Heart left ventricle (tissue), 16 donors: ENCODE measurements at regions not wholly inside any gene's neighbourhood (a gene's known extent, or its start where the extent isn't known, plus 50 kb on each side); places are given as distances from the start of the nearest gene placed in this dataset.

Source experiments
- ATAC-seq, 4 donors: fragments of 200-7000 bp; cut with Tn5 transposase; one replicate each; pipeline ENCODE4 v1.9.1; 2020 to 2022; ENCODE audit warnings: moderate library complexity in 4 of 4, mild to moderate bottlenecking in 3 of 4, moderate number of reproducible peaks in 1 of 4
- DNase-seq, 5 donors: peaks; one replicate each; pipeline ENCODE4 v3.0.0-alpha.2; 2020
- H3K27ac ChIP-seq, 12 donors: fragments of 200-600 bp; sonication (generic) in 4 of 12; one replicate each; pipeline versions ENCODE4 v1.5.0 to v1.8.0; 2016 to 2022; ENCODE audit warnings: mild to moderate bottlenecking in 2 of 12
- H3K27me3 ChIP-seq, 9 donors: fragments of 200-600 bp; sonication (generic) in 2 of 9; one replicate each; pipeline versions ENCODE4 v1.5.1 to v1.8.0; 2016 to 2022; ENCODE audit warnings: mild to moderate bottlenecking in 3 of 9
- H3K36me3 ChIP-seq, 9 donors: fragments of 200-600 bp; sonication (generic) in 2 of 9; one replicate each; pipeline versions ENCODE4 v1.5.0 to v1.8.0; 2018 to 2022; ENCODE audit warnings: mild to moderate bottlenecking in 2 of 9
- H3K4me1 ChIP-seq, 12 donors: fragments of 200-600 bp; sonication (generic) in 4 of 12; one replicate each; pipeline versions ENCODE4 v1.5.0 to v1.8.0; 2016 to 2022; ENCODE audit warnings: mild to moderate bottlenecking in 3 of 12
- H3K4me3 ChIP-seq, 12 donors: fragments of 200-600 bp; sonication (generic) in 4 of 12; one replicate each; pipeline versions ENCODE4 v1.5.0 to v1.8.0; 2017 to 2022; ENCODE audit warnings: mild to moderate bottlenecking in 9 of 12, moderate library complexity in 4 of 12
- H3K9me3 ChIP-seq, 12 donors: fragments of 200-600 bp; sonication (generic) in 4 of 12; one replicate each; pipeline versions ENCODE4 v1.5.0 to v1.8.0; 2016 to 2022; ENCODE audit warnings: mild to moderate bottlenecking in 1 of 12
- POLR2A ChIP-seq, 2 donors: fragments of 450-650 bp; IDR thresholded peaks; one replicate each; pipeline ENCODE4 v1.6.1; 2017; ENCODE audit warnings: antibody characterized with exemption in 2 of 2, mild to moderate bottlenecking in 2 of 2, moderate library complexity in 2 of 2
- WGBS, 4 donors: extraction: QIAGEN DNeasy Blood & Tissue Kit in 2 of 4; methylation state at CpG; one replicate each; pipeline versions ENCODE4 v1.1.5 to v1.1.7; 2013 to 2018; 5-methylcytosine and 5-hydroxymethylcytosine counted together
- intact Hi-C, 10 donors: fragments of 100-400 bp; cut with DNase I; formaldehyde crosslinking; loops; one replicate each; pipeline versions ENCODE4 v1.11.1 to v1.14.2; 2022
- TF ChIP-seq, protein P1 (sequence below), 12 donors: fragments of 200-600 bp; sonication (generic) in 4 of 12; IDR thresholded peaks; one replicate each; pipeline versions ENCODE4 v1.5.0 to v1.8.0; 2018 to 2022; ENCODE audit warnings: antibody characterized with exemption in 12 of 12, mild to moderate bottlenecking in 5 of 12
- donor health status: ischemic (EF 13 %, LVEDD 7.1; RV severe dilation, severe dysfunction).
- donor health status: healthy with polysubstance abuse.
- donor health status: DM: no; HTN: yes; CAD: no.
- donor health status: DM: no; HTN: no; CAD: no.
- donor health status: ischemic (EF 25% LVEDD 6.9; RV normal size, moderate dysfunction).
- donor health status: ischemic (EF 25% LVEDD 5.7; RV mildly dilated, moderate dysfunction).
- donor health status: healthy.
- donor health status: DM: yes; HTN: yes; CAD: no.
- donor health status: ischemic (EF 35%, LVEDD 5.7; RV mildly dilated, moderate dysfunction).
- donor health status: nonischemic (EF 11% LVEDD 7.7; RV severe dilation, severe dysfunction).
- donor health status: DM: yes; HTN: yes; CAD: no.
- donor health status: PGD.
- donor health status: ischemic (EF 29% LVEDD 5.4; RV normal size, mild dysfunction).
- donor health status: nonischemic (EF 23%, LVEDD 6.1; RV moderate dilation, normal function).

DNA sequence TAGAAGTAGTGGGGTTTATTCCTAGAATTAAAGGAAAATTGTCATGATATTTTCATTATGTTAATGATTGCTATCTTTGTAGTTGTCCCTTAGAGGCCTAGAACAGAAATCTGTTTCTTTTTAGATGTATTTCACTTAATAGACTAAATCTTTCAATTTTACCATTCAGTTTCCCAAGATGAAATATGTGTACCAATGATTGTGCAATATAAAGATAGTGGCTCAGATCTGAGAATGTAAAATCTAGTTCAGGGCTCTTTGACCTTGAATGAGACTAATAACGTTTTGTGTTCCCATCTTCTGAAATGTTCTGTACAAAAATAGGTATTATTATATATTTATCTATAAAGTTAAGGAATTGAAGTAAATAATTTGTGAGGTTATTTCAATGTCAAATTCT, 947.9 kb downstream of the DTWD2 start:
- intact Hi-C loops = no loop called here
- DNase-seq (no peak), ATAC-seq (no peak)
- H3K4me3 ChIP-seq = no peak overlapping the region
- H3K4me1 ChIP-seq = no peaks in the 10 kb centered on the region
- H3K9me3 ChIP-seq = no peaks in the 10 kb centered on the region
- no peaks in the 10 kb centered on the region for H3K36me3 ChIP-seq
- H3K27me3 ChIP-seq = no peaks in the 10 kb centered on the region
- H3K27ac ChIP-seq = no peak overlapping the region
- WGBS, 4 donors = 63 to 73% (median 65%) methylated on average over 1 of the region's 1 CpG
- TF ChIP-seq POLR2A (IDR thresholded peaks at IDR 0.05) = no peak
- TF ChIP-seq, protein P1, sequence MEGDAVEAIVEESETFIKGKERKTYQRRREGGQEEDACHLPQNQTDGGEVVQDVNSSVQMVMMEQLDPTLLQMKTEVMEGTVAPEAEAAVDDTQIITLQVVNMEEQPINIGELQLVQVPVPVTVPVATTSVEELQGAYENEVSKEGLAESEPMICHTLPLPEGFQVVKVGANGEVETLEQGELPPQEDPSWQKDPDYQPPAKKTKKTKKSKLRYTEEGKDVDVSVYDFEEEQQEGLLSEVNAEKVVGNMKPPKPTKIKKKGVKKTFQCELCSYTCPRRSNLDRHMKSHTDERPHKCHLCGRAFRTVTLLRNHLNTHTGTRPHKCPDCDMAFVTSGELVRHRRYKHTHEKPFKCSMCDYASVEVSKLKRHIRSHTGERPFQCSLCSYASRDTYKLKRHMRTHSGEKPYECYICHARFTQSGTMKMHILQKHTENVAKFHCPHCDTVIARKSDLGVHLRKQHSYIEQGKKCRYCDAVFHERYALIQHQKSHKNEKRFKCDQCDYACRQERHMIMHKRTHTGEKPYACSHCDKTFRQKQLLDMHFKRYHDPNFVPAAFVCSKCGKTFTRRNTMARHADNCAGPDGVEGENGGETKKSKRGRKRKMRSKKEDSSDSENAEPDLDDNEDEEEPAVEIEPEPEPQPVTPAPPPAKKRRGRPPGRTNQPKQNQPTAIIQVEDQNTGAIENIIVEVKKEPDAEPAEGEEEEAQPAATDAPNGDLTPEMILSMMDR (IDR thresholded peaks at IDR 0.05) = no peak

DNA sequence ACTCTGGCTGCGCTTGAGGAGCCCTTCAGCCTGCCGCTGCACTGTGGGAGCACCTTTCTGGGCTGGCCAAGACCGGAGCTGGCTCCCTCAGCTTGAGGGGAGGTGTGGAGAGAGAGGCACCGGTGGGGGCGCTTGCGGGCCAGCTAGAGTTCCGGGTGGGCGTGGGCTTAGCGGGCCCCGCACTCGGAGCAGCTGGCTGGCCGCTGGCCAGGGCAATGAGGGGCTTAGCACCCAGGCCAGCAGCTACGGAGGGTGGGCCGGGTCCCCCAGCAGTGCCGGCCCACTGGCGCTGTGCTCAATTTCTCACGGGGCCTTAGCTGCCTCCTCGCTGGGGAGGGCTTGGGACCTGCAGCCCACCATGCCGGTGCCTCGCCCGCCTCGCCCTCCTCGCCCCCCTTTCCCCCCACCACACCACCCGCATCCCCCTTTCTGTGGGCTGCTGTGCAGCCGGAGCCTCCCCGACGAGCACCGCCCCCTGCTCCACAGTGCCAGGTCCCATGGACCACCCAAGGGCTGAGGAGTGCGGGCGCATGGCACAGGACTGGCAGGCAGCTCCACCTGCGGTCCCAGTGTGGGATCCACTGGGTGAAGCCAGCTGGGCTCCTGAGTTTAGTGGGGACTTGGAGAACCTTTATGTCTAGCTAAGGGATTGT, 954.5 kb downstream of the DTWD2 start:
- Histone ChIP-seq H3K9me3 (peaks cover 0 to 6% (median 0%) of the 10 kb centered on the region in 12 donors), H3K27me3 (no peaks in the 10 kb centered on the region), H3K27ac (no peak overlapping the region), H3K4me1 (no peaks in the 10 kb centered on the region), H3K4me3 (no peak overlapping the region), H3K36me3 (no peaks in the 10 kb centered on the region)
- 93 to 96% (median 95%) methylated on average over 24 to 31 of the region's 31 CpGs for WGBS, 4 donors
- intact Hi-C loops = no loop called here
- DNase-seq (peak in 1 of 5 donors; percentile 47), ATAC-seq (no peak)
- no peak for TF ChIP-seq POLR2A (IDR thresholded peaks at IDR 0.05)
- TF ChIP-seq, protein P1 (IDR thresholded peaks at IDR 0.05) = no peak

DNA sequence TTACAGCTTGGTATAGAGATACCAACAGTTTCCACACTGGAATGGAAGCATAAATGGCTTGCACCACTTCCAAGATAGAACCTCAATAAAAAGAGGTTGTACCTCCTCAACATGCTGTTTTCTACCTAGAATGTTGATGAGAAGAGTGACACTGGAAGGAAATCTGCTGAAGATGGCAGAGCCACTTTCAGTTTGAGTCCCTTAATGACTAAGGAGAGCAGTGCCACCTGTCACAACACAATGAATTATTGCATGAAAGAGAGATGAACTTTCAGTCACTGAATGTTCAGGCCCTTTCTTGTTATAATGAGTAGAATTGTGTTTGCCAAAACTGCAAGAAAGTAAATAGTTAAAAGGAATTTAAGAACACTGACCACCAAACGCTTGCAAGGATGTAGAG, 958.5 kb downstream of the DTWD2 start:
- H3K36me3 ChIP-seq = no peaks in the 10 kb centered on the region
- DNase-seq (no peak), ATAC-seq (no peak)
- H3K27me3 ChIP-seq = no peaks in the 10 kb centered on the region
- intact Hi-C loops = no loop called here
- WGBS, 4 donors = 63 to 79% (median 73%) methylated on average over 1 of the region's 1 CpG
- no peak overlapping the region for H3K4me3 ChIP-seq
- TF ChIP-seq, protein P1 (IDR thresholded peaks at IDR 0.05) = no peak
- no peak for TF ChIP-seq POLR2A (IDR thresholded peaks at IDR 0.05)
- peaks cover 0 to 6% (median 0%) of the 10 kb centered on the region in 12 donors for H3K9me3 ChIP-seq
- no peak overlapping the region for H3K27ac ChIP-seq
- H3K4me1 ChIP-seq = no peaks in the 10 kb centered on the region

DNA sequence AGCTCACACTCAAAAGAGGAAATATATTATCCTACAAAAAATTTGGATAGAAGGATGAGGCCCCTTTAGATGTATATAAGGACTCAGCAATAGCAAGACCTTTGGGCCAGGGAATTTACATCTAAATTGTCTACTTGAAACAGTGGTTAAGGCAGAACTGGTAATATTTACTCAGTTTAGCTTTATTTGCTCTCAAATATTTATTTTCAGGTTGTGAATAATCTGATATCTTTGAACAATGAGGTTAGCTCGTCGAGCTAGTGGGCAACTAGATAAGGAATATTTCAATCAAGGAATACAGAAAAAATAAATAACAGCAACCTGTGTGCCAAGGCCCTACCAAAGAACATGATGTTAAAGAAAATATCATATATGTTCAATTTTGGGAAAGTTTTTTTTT, 966.3 kb downstream of the DTWD2 start:
- WGBS, 4 donors = 79 to 84% (median 83%) methylated on average over 2 of the region's 2 CpGs
- no peak for TF ChIP-seq POLR2A (IDR thresholded peaks at IDR 0.05)
- TF ChIP-seq, protein P1 (IDR thresholded peaks at IDR 0.05) = no peak
- intact Hi-C loops = no loop called here
- DNase-seq = no peak
- no peak for ATAC-seq
- H3K36me3 ChIP-seq = no peaks in the 10 kb centered on the region
- H3K27me3 ChIP-seq = no peaks in the 10 kb centered on the region
- no peak overlapping the region for H3K27ac ChIP-seq
- no peaks in the 10 kb centered on the region for H3K4me1 ChIP-seq
- no peak overlapping the region for H3K4me3 ChIP-seq
- H3K9me3 ChIP-seq = no peaks in the 10 kb centered on the region
